Sigmoid colon (tissue), 4 donors: ENCODE measurements at regions not wholly inside any gene's neighbourhood (a gene's known extent, or its start where the extent isn't known, plus 50 kb on each side); places are given as distances from the start of the nearest gene placed in this dataset.

Source experiments
- EP300 ChIP-seq, 4 donors: sonication (generic); formaldehyde crosslinking; IDR thresholded peaks; one replicate each; pipeline ENCODE4 v1.6.1; 2017; ENCODE audit warnings: antibody characterized with exemption in 4 of 4
- POLR2AphosphoS5 ChIP-seq, 4 donors: sonication (generic); formaldehyde crosslinking; IDR thresholded peaks; one replicate each; pipeline ENCODE4 v1.6.1; 2017; ENCODE audit warnings: antibody characterized with exemption in 4 of 4
- TF ChIP-seq, protein P1 (sequence below), 4 experiments: fragments of 450-650 bp in 3 of 4; fragments of 200-600 bp in 1 of 4; IDR thresholded peaks; one replicate each; pipeline ENCODE4 v1.5.1; 2016 to 2019; ENCODE audit warnings: antibody characterized with exemption in 4 of 4, mild to moderate bottlenecking in 3 of 4, moderate library complexity in 2 of 4

DNA sequence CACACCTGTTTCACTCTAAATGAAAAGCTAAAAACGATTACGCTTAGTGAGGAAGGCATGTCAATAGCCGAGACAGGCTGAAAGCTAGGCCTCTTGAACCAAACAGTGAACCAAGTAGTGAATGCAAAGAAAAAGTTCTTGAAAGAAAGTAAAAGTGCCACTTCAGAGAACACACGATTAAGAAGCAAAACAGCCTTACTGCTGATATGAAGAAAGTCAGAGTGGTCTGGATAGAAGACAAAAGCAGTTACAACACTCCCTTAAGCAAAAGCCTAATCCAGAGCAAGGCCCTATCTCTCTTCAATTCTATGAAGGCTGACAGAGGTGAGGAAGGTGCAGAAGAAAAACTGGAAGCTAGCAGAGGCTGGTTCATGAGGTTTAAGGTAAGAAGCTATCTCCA lies 130.7 kb downstream of the SIPA1L2 start:
- no peak for TF ChIP-seq POLR2AphosphoS5 (IDR thresholded peaks at IDR 0.05)
- TF ChIP-seq, protein P1, sequence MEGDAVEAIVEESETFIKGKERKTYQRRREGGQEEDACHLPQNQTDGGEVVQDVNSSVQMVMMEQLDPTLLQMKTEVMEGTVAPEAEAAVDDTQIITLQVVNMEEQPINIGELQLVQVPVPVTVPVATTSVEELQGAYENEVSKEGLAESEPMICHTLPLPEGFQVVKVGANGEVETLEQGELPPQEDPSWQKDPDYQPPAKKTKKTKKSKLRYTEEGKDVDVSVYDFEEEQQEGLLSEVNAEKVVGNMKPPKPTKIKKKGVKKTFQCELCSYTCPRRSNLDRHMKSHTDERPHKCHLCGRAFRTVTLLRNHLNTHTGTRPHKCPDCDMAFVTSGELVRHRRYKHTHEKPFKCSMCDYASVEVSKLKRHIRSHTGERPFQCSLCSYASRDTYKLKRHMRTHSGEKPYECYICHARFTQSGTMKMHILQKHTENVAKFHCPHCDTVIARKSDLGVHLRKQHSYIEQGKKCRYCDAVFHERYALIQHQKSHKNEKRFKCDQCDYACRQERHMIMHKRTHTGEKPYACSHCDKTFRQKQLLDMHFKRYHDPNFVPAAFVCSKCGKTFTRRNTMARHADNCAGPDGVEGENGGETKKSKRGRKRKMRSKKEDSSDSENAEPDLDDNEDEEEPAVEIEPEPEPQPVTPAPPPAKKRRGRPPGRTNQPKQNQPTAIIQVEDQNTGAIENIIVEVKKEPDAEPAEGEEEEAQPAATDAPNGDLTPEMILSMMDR (IDR thresholded peaks at IDR 0.05): no peak
- no peak for TF ChIP-seq EP300 (IDR thresholded peaks at IDR 0.05)
